Medulla oblongata (tissue), 1 donor: ENCODE measurements at regions not wholly inside any gene's neighbourhood (a gene's known extent, or its start where the extent isn't known, plus 50 kb on each side); places are given as distances from the start of the nearest gene placed in this dataset.

Experiments
- DNase-seq: peaks from one replicate; pipeline ENCODE4 v3.0.0-alpha.2; 2015; ENCODE audit errors: extremely low spot score

DNA sequence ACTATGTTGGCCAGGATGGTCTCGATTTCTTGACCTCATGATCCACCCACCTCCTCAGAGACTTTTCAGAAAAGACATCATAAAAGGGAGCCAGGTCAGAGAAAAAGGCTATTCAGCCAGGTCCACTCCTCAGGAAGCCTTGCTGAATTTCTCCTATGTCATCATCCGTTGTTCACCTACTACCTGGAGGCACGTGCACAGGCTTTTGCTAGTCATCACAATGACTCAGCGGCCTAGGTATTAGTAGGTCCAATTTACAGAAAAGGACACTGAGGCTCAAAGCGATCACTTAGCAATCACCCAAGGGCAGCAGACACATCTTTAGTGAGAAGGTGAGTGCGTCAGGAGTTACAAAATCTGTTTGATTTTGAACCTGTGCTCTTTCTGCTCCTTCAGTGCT, 72.3 kb upstream of the RAD23B start:
- no peak for DNase-seq

- no peak for DNase-seq
Observed at GRCh38 chr9:107211284-107211923, 71.7 kb upstream of the RAD23B start.

DNA sequence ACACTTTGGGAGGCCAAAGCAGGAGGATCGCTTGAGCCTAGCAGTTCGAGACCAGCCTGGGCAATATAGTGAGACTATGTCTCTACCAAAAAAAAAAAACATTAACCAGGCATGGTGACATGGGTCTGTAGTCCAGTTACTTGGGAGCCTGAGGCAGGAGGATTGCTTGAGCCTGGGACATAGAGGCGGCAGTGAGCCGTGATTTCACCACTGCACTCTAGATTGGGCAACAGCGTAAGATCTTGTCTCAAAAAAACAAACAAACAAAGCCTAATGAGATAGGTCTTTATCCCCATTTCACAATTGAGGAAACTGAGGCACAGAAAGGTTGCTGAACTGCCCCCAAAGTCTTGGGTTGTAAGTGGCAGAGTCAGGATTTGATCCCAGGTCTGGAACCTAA, 70.5 kb upstream of the RAD23B start:
- no peak for DNase-seq

DNA sequence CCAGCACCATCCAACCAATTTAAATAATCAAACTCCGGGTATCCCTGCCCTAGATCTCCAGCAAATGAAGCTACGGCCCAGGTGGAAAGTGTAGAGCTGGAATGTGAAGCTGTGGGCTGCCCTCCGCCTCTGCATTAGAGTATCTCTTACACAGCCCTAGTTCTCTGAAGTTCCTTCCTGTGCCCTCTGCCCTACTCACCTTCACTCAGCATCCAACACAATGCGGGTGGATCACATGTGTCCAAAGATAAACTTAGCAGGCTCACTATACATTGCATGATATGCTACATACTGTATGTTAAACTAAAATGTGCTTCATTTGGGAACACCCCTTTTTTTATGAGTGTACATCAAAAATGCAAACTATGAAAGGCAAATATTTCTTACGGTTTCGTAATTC, 70.0 kb upstream of the RAD23B start:
- DNase-seq = no peak

DNA sequence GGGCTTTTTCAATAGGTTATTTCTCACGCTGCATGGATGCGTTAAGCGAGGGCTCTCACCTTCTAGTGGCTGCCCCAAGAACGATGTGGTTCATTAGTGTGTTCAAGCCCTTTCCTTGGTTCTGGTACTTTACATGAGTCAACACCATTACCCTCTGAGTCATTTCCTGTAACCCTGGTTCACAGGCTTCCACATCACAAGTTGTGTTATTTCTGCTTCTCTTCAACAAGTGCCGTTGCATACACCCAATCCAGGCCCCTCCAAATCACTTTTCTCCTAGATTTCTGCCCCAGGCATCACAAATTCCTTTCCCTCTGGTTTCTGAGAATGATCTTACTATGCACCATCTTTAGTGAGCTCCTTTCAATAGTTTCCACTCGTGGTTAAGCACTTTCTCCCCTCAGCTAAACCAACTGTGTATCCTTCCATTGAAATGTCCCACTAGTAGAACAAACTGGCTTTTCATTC, 69.5 kb upstream of the RAD23B start:
- DNase-seq = no peak

- DNase-seq = no peak
Observed at GRCh38 chr9:107214381-107214780, 68.7 kb upstream of the RAD23B start.

- DNase-seq = no peak
Observed at GRCh38 chr9:107214915-107215314, 68.2 kb upstream of the RAD23B start.

DNA sequence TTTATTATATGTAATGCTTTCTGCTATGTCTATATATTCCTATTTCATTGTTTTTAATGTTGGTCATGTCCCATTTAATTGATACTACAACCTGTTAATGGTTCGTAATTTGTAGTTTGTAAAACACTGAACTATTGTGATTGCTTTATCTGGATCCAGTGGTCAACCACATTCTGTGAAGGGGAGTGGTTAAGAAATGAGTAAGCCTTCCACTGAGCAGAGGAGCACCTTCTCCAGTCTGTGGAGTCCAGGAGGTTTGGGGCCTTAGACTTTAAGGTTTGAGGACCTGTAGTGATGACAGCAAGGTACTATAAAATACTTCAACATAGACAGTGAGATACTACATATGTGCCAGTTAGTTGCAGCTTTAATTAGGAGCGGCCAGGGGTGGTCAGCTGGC, 67.7 kb upstream of the RAD23B start:
- no peak for DNase-seq

- no peak for DNase-seq
Observed at GRCh38 chr9:107216329-107216728, 66.8 kb upstream of the RAD23B start.

DNA sequence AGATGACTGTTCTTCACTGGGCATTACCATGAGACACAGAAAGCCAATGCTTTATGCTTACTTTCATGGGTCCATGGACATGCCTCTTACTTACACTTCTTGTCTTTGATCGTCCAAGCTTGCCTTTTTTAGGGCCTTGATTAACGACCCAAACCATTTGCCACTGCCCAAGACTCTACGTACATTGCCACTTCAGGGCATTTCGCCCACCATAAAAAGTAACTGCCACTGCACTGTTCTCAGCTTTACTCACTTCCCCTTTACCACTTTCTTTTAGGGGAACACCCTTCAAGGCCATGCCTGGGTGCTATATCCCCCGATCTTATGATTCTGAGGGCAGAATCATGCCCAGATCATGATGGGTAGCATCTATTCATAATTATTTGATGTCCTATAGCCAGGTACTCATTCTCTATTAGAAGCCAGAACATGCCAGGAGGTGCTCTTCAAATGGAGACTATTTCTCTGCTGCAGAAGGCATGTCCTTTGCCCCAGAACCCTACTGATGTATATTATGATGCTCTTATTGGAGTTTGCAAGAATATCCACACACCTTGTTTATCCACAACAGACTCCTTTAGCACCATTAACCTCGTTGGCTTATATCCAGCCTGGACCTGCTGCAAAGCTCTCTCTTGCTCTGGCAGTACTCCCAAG, 64.1 kb upstream of the RAD23B start:
- no peak for DNase-seq

DNA sequence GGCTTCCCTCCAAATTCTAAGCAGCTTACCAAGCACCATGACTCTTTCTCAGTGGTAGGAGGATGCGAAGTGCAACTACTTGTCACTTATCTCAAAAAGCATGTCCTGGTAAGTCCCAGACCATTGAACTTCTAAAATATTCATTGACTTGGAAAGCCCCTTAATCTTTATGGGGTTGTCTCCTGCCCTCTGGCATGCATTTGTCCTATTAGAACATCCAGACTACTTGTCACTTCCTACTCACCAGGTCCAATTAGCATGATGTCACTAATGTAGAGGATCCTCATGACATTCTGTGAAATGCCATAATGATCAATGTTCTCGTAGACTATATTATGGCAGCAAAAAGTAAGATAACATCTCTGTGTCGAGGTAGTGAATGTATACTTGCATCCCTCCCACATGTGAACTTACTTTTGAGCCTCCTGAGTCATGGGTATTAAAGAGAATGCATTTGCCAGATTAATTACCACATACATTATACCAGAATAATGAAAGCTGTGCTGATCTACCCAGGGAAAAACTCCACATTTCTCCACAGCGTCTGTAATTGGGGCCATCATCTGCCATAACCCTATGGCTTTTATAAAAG, 63.5 kb upstream of the RAD23B start:
- DNase-seq = no peak

DNA sequence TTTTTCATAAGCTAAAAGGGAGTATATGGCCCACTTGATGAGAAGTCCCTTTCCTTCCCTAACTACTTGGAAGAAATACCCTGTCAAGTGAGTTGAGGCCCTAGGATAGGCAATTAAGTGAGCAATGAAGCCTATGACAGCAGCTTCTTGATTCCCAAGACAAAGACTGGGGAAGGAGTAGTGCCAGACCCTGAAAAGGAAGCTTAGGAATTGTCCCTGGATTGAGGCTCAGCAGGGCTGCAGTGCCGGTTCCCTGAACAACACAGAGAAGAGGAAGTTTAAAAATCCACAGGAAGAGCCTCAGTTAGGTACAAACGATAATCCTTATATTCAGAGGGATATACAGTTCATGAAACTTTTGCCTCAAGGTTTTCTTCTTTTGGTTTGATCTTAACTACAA, 61.8 kb upstream of the RAD23B start:
- DNase-seq = no peak

DNA sequence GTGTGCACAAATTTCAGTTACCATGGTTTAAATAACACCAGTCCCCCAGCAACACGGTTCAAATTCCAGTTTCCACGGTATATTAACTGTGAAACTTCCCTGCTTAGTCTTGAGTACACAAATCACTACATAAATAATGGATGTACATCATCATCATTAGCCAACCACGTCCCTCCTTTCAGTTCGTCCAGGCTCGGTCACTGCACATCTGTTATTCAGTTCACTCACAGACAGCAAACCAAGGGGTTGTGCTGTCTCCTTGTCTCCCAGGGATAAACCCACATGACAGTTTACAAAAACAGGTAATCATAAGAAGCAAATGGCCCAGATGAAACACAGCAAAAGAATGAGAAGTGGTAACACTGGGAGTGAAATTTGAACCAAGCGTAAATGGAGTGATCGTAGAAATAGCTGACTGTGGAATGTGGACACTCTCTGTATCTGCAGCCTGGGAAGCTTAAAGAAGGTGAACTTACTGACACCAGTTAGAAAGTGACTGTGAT, 61.0 kb upstream of the RAD23B start:
- DNase-seq = no peak

DNA sequence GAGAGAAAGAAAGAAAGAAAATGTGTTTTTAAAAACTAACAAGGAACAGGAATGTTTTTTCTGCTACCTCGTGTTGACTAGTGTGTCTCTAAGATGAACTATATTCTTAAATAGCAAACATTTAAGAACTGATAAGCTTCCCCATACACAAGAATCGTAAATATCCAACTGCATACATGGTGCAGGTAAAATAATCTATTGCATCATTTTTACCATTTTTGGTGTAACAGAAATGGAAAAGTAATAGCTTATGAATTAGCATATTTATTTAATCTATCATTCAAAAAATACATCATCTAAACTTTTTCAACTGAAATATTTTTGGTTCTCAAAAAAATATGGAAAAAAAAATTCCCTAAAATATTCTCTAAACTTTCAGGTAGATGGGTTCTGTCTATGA, 59.7 kb upstream of the RAD23B start:
- no peak for DNase-seq

DNA sequence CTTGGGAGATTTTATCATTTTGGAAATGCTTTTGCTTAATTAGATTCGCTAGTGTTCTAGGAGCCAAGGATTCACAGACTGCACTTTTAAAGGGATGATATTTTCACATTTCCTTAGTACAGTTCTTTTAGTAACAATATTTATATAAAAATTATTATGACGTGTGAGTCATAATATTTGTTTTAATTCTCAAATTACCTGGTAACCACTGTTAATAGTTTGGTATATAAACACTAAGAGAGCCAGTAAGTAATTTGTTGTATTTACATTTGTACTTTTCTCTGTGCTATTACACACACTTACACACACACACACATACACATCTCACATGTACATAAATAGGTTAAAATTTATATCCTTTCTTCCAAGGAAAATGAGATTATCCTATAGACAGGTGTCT, 58.8 kb upstream of the RAD23B start:
- DNase-seq = no peak

GRCh38 chr9:107226421-107226820, 56.7 kb upstream of the RAD23B start:
- no peak for DNase-seq

DNA sequence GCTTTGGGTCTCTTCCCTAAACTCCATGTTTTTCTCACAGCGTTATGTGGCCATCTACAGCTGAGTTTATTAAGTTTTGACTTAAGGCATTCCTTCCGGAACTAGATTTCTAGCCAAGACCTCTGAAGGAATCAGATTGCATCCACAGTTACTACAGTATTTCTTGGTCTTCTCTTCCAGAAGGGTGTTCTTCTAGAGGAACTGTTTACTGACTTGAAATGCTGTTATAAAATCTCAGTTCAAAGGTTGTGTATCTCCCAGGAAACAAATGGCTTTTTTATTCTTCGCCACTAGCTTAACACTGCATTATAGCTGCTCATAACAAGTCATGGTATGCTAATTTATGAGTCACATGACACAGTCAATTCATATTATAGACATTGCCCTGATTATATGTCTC, 55.3 kb upstream of the RAD23B start:
- no peak for DNase-seq

DNA sequence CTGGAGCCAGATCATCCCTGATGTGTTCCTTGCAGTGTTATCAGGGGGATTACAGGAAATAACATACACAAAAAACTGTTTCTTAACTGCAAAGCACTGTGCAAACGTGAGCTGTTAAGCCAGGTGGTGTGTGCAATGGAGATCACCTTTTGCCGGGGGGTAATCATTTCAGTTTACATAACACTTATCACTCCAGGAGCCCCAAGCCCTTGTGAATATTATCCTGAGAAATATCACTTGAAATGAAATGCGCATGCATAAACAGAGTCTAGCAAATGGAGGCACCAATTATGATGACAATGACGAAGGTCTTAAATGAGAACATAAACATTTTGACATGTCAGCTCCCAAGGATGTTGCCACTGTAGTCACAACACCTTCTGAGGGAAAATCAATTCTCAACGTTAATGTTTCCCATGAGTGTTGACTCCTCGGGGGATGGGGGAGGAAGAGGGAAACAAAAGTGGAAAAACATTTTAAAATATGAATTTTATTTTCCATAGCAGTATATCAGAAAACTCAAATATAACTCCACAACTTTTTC, 54.5 kb upstream of the RAD23B start:
- no peak for DNase-seq

DNA sequence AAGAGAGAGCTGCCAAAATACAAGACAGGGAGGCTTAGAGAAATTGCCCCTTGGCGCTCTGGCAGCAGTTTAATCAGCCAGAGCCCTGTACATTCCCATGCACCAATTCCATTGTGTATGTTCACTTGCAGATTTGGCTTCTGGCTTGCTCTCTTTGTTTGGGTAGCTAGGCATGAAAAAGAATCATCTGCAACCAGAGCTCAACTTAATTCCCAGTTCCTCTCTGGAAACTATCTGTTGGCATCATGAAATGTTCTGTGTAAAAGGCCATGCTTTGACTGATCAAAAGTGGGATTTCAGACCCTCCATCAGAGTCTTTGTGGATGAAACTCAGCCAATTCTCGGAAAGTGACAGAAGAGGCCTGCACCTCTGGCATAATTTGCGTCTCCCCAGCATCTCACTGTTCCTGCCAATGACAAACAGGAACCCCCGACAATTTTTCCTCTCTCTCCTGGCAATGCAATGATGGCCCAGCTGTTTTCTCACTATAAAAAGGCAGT, 53.8 kb upstream of the RAD23B start:
- peak; percentile 7 for DNase-seq
